B cell (primary cell): ENCODE measurements at regions not wholly inside any gene's neighbourhood (a gene's known extent, or its start where the extent isn't known, plus 50 kb on each side); places are given as distances from the start of the nearest gene placed in this dataset.

Experiments used
- ATAC-seq: fragments of 200-7000 bp; cut with Tn5 transposase; one replicate; pipeline ENCODE4 v1.10.0; 2021; ENCODE audit warnings: low read depth, mild to moderate bottlenecking, moderate number of reproducible peaks, moderate library complexity
- CTCF ChIA-PET: fragments of 350-600 bp; sonication (Branson Sonifier 250); formaldehyde crosslinking; loops from one replicate; lab custom pipeline; 2021; ENCODE audit warnings: antibody characterized with exemption, inconsistent platforms; lab: Charles Lee
- POLR2A ChIA-PET: fragments of 350-600 bp; sonication (Branson Sonifier 250); formaldehyde crosslinking; loops from one replicate; lab custom pipeline; 2021; ENCODE audit warnings: antibody characterized with exemption; lab: Charles Lee
- DNase-seq: peaks from one replicate; pipeline ENCODE4 v3.0.0; 2013
- H2AFZ ChIP-seq: 2 replicates; pipeline ENCODE4 v1.6.1; 2012; ENCODE audit warnings: mild to moderate bottlenecking, low read depth, low read length; ENCODE audit not compliant: insufficient read depth, poor library complexity, severe bottlenecking
- H3K27ac ChIP-seq, 2 donors: 1 replicate in 1 of 2; 2 replicates in 1 of 2; pipeline ENCODE4 v1.5.1; 2012 to 2013; ENCODE audit warnings: low read length in 2 of 2, mild to moderate bottlenecking in 2 of 2, moderate library complexity in 1 of 2
- H3K27me3 ChIP-seq, 4 experiments: fragments of 200-600 bp in 1 of 4; sonication (generic) in 1 of 4; replicated peaks in 1 of 4; 1 replicate in 2 of 4; 2 replicates in 2 of 4; pipeline versions ENCODE4 v1.6.1 to v1.7.0; 2013 to 2016; ENCODE audit warnings: low read length in 3 of 4, mild to moderate bottlenecking in 2 of 4, mixed read lengths in 1 of 4, moderate library complexity in 1 of 4; ENCODE audit not compliant: insufficient read depth in 4 of 4, control insufficient read depth in 3 of 4; ENCODE audit errors: control extremely low read depth in 1 of 4
- H3K36me3 ChIP-seq, 2 experiments: replicated peaks in 1 of 2; 1 replicate in 1 of 2; 2 replicates in 1 of 2; pipeline versions ENCODE4 v1.6.1 to v1.7.1; 2013; ENCODE audit warnings: low read length in 1 of 2; ENCODE audit not compliant: insufficient read depth in 2 of 2, control insufficient read depth in 1 of 2; ENCODE audit errors: control extremely low read depth in 1 of 2, extremely low read depth in 1 of 2
- H3K4me1 ChIP-seq, 2 donors: fragments of 200-600 bp in 1 of 2; sonication (generic) in 1 of 2; 1 replicate in 1 of 2; 2 replicates in 1 of 2; pipeline versions ENCODE4 v1.5.1 to v1.6.1; 2013 to 2017; ENCODE audit warnings: low read length in 2 of 2; ENCODE audit not compliant: control insufficient read depth in 2 of 2, insufficient read depth in 2 of 2
- H3K4me2 ChIP-seq: replicated peaks from 2 replicates; pipeline ENCODE3; 2012; ENCODE audit warnings: mild to moderate bottlenecking, low read depth, low read length; ENCODE audit not compliant: poor library complexity, severe bottlenecking
- H3K4me3 ChIP-seq, 5 experiments: fragments of 200-600 bp in 1 of 5; sonication (generic) in 1 of 5; 1 replicate in 3 of 5; 2 replicates in 2 of 5; pipeline versions ENCODE4 v1.5.1 to v1.7.0; 2011 to 2016; ENCODE audit warnings: low read length in 4 of 5, mild to moderate bottlenecking in 4 of 5, low read depth in 2 of 5, control low read depth in 1 of 5, moderate library complexity in 1 of 5; ENCODE audit not compliant: insufficient read depth in 1 of 5; ENCODE audit errors: control extremely low read depth in 1 of 5, extremely low read depth in 1 of 5
- H3K79me2 ChIP-seq: fragments of 200-600 bp; sonication (generic); one replicate; pipeline ENCODE4 v1.6.0; 2016; ENCODE audit warnings: low read length; ENCODE audit not compliant: control insufficient read depth, insufficient read depth
- H3K9ac ChIP-seq: fragments of 200-600 bp; sonication (generic); 2 replicates; pipeline ENCODE4 v1.6.1; 2017; ENCODE audit warnings: mild to moderate bottlenecking, low read length, moderate library complexity
- H3K9me3 ChIP-seq, 3 donors: one replicate each; pipeline versions ENCODE4 v1.6.1 to v1.7.1; 2013; ENCODE audit warnings: low read length in 2 of 3; ENCODE audit not compliant: control insufficient read depth in 2 of 3, insufficient read depth in 1 of 3; ENCODE audit errors: control extremely low read depth in 1 of 3
- H4K20me1 ChIP-seq: 2 replicates; pipeline ENCODE4 v1.6.0; 2012; ENCODE audit warnings: mild to moderate bottlenecking, low read length; ENCODE audit not compliant: insufficient read depth, control insufficient read depth, poor library complexity, severe bottlenecking
- H3K27ac Mint-ChIP-seq: one replicate; pipeline ENCODE4 v1.8.0; 2021; ENCODE audit warnings: mixed read lengths
- H3K27me3 Mint-ChIP-seq: one replicate; pipeline ENCODE4 v1.8.0; 2021; ENCODE audit warnings: mixed read lengths
- H3K4me1 Mint-ChIP-seq: one replicate; pipeline ENCODE4 v1.8.0; 2021; ENCODE audit warnings: mixed read lengths
- H3K4me3 Mint-ChIP-seq: one replicate; pipeline ENCODE4 v1.8.0; 2021; ENCODE audit warnings: mixed read lengths
- H3K9me3 Mint-ChIP-seq: one replicate; pipeline ENCODE4 v1.8.0; 2022; ENCODE audit warnings: mixed read lengths; ENCODE audit not compliant: insufficient read depth
- CTCF ChIP-seq: fragments of 200-600 bp; IDR thresholded peaks from one replicate; pipeline ENCODE4 v1.8.0; 2022; ENCODE audit warnings: antibody characterized with exemption, mild to moderate bottlenecking
- EZH2 ChIP-seq: IDR thresholded peaks from 2 replicates; pipeline ENCODE4 v1.6.1; 2012; ENCODE audit warnings: borderline replicate concordance, low read depth, mild to moderate bottlenecking, moderate library complexity, low read length; ENCODE audit not compliant: insufficient read depth, poor library complexity, severe bottlenecking
- WGBS: methylation state at CpG from one replicate; pipeline ENCODE4 v1.1.5; 2013; ENCODE audit warnings: missing lambda C conversion rate; ENCODE audit not compliant: insufficient coverage; 5-methylcytosine and 5-hydroxymethylcytosine counted together
- intact Hi-C: fragments of 100-400 bp; cut with micrococcal nuclease; formaldehyde crosslinking; loops from one replicate; pipeline ENCODE4 v1.10.0; 2022

- Mint-ChIP-seq H3K9me3 (peaks cover 2% of the 10 kb centered on the region), H3K27me3 (no peaks in the 10 kb centered on the region), H3K27ac (no peak overlapping the region)
Observed at GRCh38 chr18:61141691-61142090, 191.5 kb upstream of the CDH20 start.

DNA sequence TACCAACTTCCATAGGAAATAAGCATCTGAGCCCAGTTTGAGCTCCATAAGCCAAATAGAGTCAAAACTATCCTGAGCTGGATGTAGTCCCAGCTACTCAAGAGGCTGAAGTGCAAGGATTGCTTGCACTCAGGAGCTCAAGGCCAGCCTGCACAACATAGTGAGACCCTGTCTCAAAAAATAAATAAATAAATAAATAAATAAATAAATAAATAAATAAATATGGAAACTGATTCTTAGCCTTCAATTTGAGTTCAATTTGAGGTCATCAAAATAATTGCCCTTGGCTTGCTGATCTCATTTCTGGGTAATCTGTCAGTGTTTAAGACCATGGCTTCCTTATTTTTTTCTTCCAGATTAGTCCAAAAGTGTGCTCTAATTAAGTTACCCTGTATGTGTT, 184.9 kb upstream of the CDH20 start:
- H3K27me3 Mint-ChIP-seq, result no peaks in the 10 kb centered on the region
- H3K4me1 Mint-ChIP-seq, result no peaks in the 10 kb centered on the region
- no peaks in the 10 kb centered on the region for H3K36me3 ChIP-seq
- ChIA-PET CTCF (no interaction called here), POLR2A (no interaction called here)
- no peak overlapping the region for H3K4me3 ChIP-seq
- no peak overlapping the region for H3K4me2 ChIP-seq
- H3K4me3 Mint-ChIP-seq, result no peak overlapping the region
- DNase-seq (no peak), ATAC-seq (no peak)
- H3K27ac ChIP-seq, result no peak overlapping the region
- H3K9me3 ChIP-seq, result peaks cover 0 to 3% (median 0%) of the 10 kb centered on the region in 3 donors
- H3K79me2 ChIP-seq, result no peaks in the 10 kb centered on the region
- peaks cover 4% of the 10 kb centered on the region for H3K9me3 Mint-ChIP-seq
- TF ChIP-seq CTCF (no peak), EZH2 (no peak)
- no peaks in the 10 kb centered on the region for H4K20me1 ChIP-seq
- H3K9ac ChIP-seq, result no peak overlapping the region
- no peak overlapping the region for H3K27ac Mint-ChIP-seq
- H3K4me1 ChIP-seq, result no peaks in the 10 kb centered on the region
- H3K27me3 ChIP-seq, result no peaks in the 10 kb centered on the region
- H2AFZ ChIP-seq, result no peak overlapping the region
- intact Hi-C loops, result no loop called here

More at GRCh38 chr18:61141691-61142090, 191.5 kb upstream of the CDH20 start:
- intact Hi-C loops, result no loop called here
- Histone ChIP-seq H3K9ac (no peak overlapping the region), H3K79me2 (no peaks in the 10 kb centered on the region), H3K4me3 (no peak overlapping the region), H4K20me1 (no peaks in the 10 kb centered on the region), H3K27ac (no peak overlapping the region), H2AFZ (no peak overlapping the region), H3K36me3 (no peaks in the 10 kb centered on the region), H3K27me3 (no peaks in the 10 kb centered on the region), H3K4me1 (no peaks in the 10 kb centered on the region), H3K9me3 (peaks cover 0 to 3% (median 3%) of the 10 kb centered on the region in 3 donors), H3K4me2 (no peak overlapping the region)
- ChIA-PET POLR2A (no interaction called here), CTCF (no interaction called here)
- Mint-ChIP-seq H3K4me1 (no peaks in the 10 kb centered on the region), H3K4me3 (no peak overlapping the region)
- DNase-seq (no peak), ATAC-seq (no peak)
- WGBS, result 89% methylated on average over 1 of the region's 1 CpG
- TF ChIP-seq EZH2 (no peak), CTCF (no peak)
